Peyer's patch (tissue), 4 donors: ENCODE measurements at regions not wholly inside any gene's neighbourhood (a gene's known extent, or its start where the extent isn't known, plus 50 kb on each side); places are given as distances from the start of the nearest gene placed in this dataset.

Source experiments
- CTCF ChIP-seq, 6 experiments: fragments of 450-650 bp in 4 of 6; fragments of 200-600 bp in 2 of 6; sonication (generic) in 1 of 6; IDR thresholded peaks; one replicate each; pipeline ENCODE4 v1.5.1; 2017 to 2019; ENCODE audit warnings: antibody characterized with exemption in 6 of 6, mild to moderate bottlenecking in 3 of 6, moderate library complexity in 1 of 6
- POLR2A ChIP-seq, 2 donors: fragments of 450-650 bp; IDR thresholded peaks; one replicate each; pipeline ENCODE4 v1.5.1; 2017; ENCODE audit warnings: antibody characterized with exemption in 2 of 2, mild to moderate bottlenecking in 2 of 2, moderate library complexity in 2 of 2

GRCh38 chr2:7407001-7407400 is 489.8 kb downstream of the RNF144A start:
- TF ChIP-seq CTCF (IDR thresholded peaks at IDR 0.05), result no peak
- TF ChIP-seq POLR2A (IDR thresholded peaks at IDR 0.05), result no peak
